ENCODE measurements at regions not wholly inside any gene's neighbourhood (a gene's known extent, or its start where the extent isn't known, plus 50 kb on each side); places are given as distances from the start of the nearest gene placed in this dataset.

- H3K9me3 ChIP-seq (ENCODE audit: severe bottlenecking): no peaks in the 10 kb centered on the region
- peaks cover 6% of the 10 kb centered on the region for H3K4me1 ChIP-seq (ENCODE audit: insufficient read depth, poor library complexity, severe bottlenecking)
- H3K27me3 ChIP-seq (ENCODE audit: insufficient read depth, poor library complexity, severe bottlenecking): peaks cover 5% of the 10 kb centered on the region
- no peak overlapping the region for H3K27ac ChIP-seq (ENCODE audit: poor library complexity, severe bottlenecking)
- no peak overlapping the region for H3K4me3 ChIP-seq (ENCODE audit: severe bottlenecking)
- no peak for DNase-seq (ENCODE audit: low spot score)
- H3K36me3 ChIP-seq (ENCODE audit: low read depth): no peaks in the 10 kb centered on the region
- no peak for ATAC-seq (ENCODE audit: low read depth)
- TF ChIP-seq CTCF (IDR thresholded peaks at IDR 0.05; ENCODE audit: poor library complexity, severe bottlenecking): no peak
Measured at GRCh38 chr5:110049816-110050215, 360.1 kb downstream of the MAN2A1 start.

GRCh38 chr5:110050640-110051345 lies 361.1 kb downstream of the MAN2A1 start:
- DNase-seq (ENCODE audit: low spot score) (no peak), ATAC-seq (ENCODE audit: low read depth) (no peak)
- Histone ChIP-seq H3K4me1 (ENCODE audit: insufficient read depth, poor library complexity, severe bottlenecking) (peaks cover 6% of the 10 kb centered on the region), H3K4me3 (ENCODE audit: severe bottlenecking) (no peak overlapping the region), H3K9me3 (ENCODE audit: severe bottlenecking) (no peaks in the 10 kb centered on the region), H3K36me3 (ENCODE audit: low read depth) (no peaks in the 10 kb centered on the region), H3K27me3 (ENCODE audit: insufficient read depth, poor library complexity, severe bottlenecking) (peaks cover 5% of the 10 kb centered on the region), H3K27ac (ENCODE audit: poor library complexity, severe bottlenecking) (no peak overlapping the region)
- no peak for TF ChIP-seq CTCF (IDR thresholded peaks at IDR 0.05; ENCODE audit: poor library complexity, severe bottlenecking)

GRCh38 chr5:110053205-110053604 lies 363.5 kb downstream of the MAN2A1 start:
- no peak for TF ChIP-seq CTCF (IDR thresholded peaks at IDR 0.05; ENCODE audit: poor library complexity, severe bottlenecking)
- Histone ChIP-seq H3K27me3 (ENCODE audit: insufficient read depth, poor library complexity, severe bottlenecking) (peaks cover under 1% of the 10 kb centered on the region), H3K9me3 (ENCODE audit: severe bottlenecking) (no peaks in the 10 kb centered on the region), H3K4me3 (ENCODE audit: severe bottlenecking) (no peak overlapping the region), H3K36me3 (ENCODE audit: low read depth) (no peaks in the 10 kb centered on the region), H3K4me1 (ENCODE audit: insufficient read depth, poor library complexity, severe bottlenecking) (peaks cover 6% of the 10 kb centered on the region), H3K27ac (ENCODE audit: poor library complexity, severe bottlenecking) (no peak overlapping the region)
- no peak for DNase-seq (ENCODE audit: low spot score)
- ATAC-seq (ENCODE audit: low read depth): no peak

GRCh38 chr5:110053824-110054223 lies 364.1 kb downstream of the MAN2A1 start:
- DNase-seq (ENCODE audit: low spot score) (no peak), ATAC-seq (ENCODE audit: low read depth) (no peak)
- Histone ChIP-seq H3K27ac (ENCODE audit: poor library complexity, severe bottlenecking) (no peak overlapping the region), H3K4me1 (ENCODE audit: insufficient read depth, poor library complexity, severe bottlenecking) (peaks cover 6% of the 10 kb centered on the region), H3K4me3 (ENCODE audit: severe bottlenecking) (no peak overlapping the region), H3K9me3 (ENCODE audit: severe bottlenecking) (no peaks in the 10 kb centered on the region), H3K27me3 (ENCODE audit: insufficient read depth, poor library complexity, severe bottlenecking) (no peaks in the 10 kb centered on the region), H3K36me3 (ENCODE audit: low read depth) (no peaks in the 10 kb centered on the region)
- TF ChIP-seq CTCF (IDR thresholded peaks at IDR 0.05; ENCODE audit: poor library complexity, severe bottlenecking): no peak

GRCh38 chr5:110054240-110054639 lies 364.5 kb downstream of the MAN2A1 start:
- ATAC-seq (ENCODE audit: low read depth) (peak; percentile 85), DNase-seq (ENCODE audit: low spot score) (peak; percentile 84)
- Histone ChIP-seq H3K4me1 (ENCODE audit: insufficient read depth, poor library complexity, severe bottlenecking) (peaks cover 6% of the 10 kb centered on the region), H3K27ac (ENCODE audit: poor library complexity, severe bottlenecking) (no peak overlapping the region), H3K4me3 (ENCODE audit: severe bottlenecking) (no peak overlapping the region), H3K27me3 (ENCODE audit: insufficient read depth, poor library complexity, severe bottlenecking) (no peaks in the 10 kb centered on the region), H3K36me3 (ENCODE audit: low read depth) (no peaks in the 10 kb centered on the region), H3K9me3 (ENCODE audit: severe bottlenecking) (no peaks in the 10 kb centered on the region)
- TF ChIP-seq CTCF (IDR thresholded peaks at IDR 0.05; ENCODE audit: poor library complexity, severe bottlenecking): peak; percentile 61

All from RWPE2 (cell line).